ENCODE measurements at regions not wholly inside any gene's neighbourhood (a gene's known extent, or its start where the extent isn't known, plus 50 kb on each side); places are given as distances from the start of the nearest gene placed in this dataset.

DNA sequence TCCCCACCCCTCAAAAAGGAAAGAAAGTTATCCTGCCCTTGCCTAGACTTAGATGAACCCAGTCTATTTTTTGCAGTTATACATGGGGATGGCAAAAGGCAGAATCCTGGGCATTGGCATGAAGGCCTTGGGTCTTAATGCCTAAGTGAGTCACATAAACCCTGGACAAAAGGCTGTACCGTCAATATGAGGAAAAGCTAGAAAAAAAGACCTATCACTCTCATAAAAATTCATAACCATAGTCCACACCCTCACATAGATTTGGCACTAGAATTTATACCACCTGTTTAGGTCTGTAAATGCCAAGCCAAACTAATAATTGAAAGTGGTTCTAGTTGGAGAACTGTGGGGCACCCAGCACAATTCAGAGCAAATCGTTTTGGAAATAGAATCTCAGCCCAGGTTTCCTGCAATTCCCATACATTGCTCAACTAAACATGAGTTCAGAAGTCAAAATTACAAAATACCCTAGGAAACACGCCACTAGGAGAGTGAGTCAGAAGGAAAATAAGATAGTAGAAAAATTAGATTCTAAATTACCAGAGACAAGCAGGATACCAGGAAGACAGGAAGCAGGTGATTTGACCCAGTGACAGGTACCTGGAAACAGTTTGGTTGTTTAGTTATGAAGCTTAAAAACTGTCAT lies 70.4 kb upstream of the FUCA2 start:
- no peaks in the 10 kb centered on the region for H3K27me3 ChIP-seq (ENCODE audit: control insufficient read depth, insufficient read depth, low read length)
- ChIA-PET CTCF (interaction anchor here (3.1 kb wide), 1 partner anchor 431 kb away, joined by 12 read pairs; no protein-coding TSS in a partner anchor), POLR2A (no interaction called here)
- no peaks in the 10 kb centered on the region for H3K36me3 ChIP-seq (ENCODE audit: control insufficient read depth, insufficient read depth, low read length)
- no peak for DNase-seq (ENCODE audit: low read depth)
- no peak overlapping the region for H3K4me3 ChIP-seq (ENCODE audit: low read depth, low read length)
- no peak for TF ChIP-seq CTCF (IDR thresholded peaks at IDR 0.05; ENCODE audit: insufficient read depth, low read depth, low read length)

- Histone ChIP-seq H3K27me3 (ENCODE audit: control insufficient read depth, insufficient read depth, low read length) (no peaks in the 10 kb centered on the region), H3K4me3 (ENCODE audit: low read depth, low read length) (no peak overlapping the region), H3K36me3 (ENCODE audit: control insufficient read depth, insufficient read depth, low read length) (no peaks in the 10 kb centered on the region)
- ChIA-PET POLR2A (no interaction called here), CTCF (interaction anchor here (1.4 to 1.6 kb wide), 3 partner anchors 360 to 446 kb away, joined by 4 to 9 read pairs (median 5); no protein-coding TSS in a partner anchor)
- DNase-seq (ENCODE audit: low read depth), result peak; percentile 55
- no peak for TF ChIP-seq CTCF (IDR thresholded peaks at IDR 0.05; ENCODE audit: insufficient read depth, low read depth, low read length)
Measured at GRCh38 chr6:143579703-143580102, 68.2 kb upstream of the FUCA2 start.

DNA sequence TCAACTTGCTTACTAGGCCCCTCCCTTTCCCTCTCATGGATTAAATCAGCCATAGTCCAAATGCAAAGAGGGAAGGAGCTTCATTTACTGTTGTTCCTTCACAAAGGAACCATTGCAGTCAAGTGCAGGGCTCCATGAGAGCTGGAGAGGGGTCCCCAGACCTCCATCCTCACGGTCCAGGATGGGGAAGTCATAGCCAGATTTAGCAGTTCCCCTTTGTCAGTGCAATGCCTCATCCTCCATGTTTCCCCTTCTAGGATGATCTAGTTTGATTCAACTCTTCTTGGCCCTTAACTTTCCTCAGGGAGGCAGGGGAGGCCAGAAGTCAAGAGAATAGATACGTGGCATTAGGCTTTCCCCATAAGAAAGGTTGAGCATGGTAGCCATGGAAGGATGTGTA lies 66.5 kb upstream of the FUCA2 start:
- H3K36me3 ChIP-seq (ENCODE audit: control insufficient read depth, insufficient read depth, low read length), result no peaks in the 10 kb centered on the region
- no peak for DNase-seq (ENCODE audit: low read depth)
- ChIA-PET CTCF (interaction anchor here (0.6 to 1.5 kb wide), 2 partner anchors 426 to 435 kb away, joined by 5 to 9 read pairs; no protein-coding TSS in a partner anchor), POLR2A (no interaction called here)
- TF ChIP-seq CTCF (IDR thresholded peaks at IDR 0.05; ENCODE audit: insufficient read depth, low read depth, low read length), result no peak
- no peaks in the 10 kb centered on the region for H3K27me3 ChIP-seq (ENCODE audit: control insufficient read depth, insufficient read depth, low read length)
- no peak overlapping the region for H3K4me3 ChIP-seq (ENCODE audit: low read depth, low read length)

- ChIA-PET POLR2A (interaction anchor here (0.6 to 0.8 kb wide), 2 partner anchors 167 to 438 kb away, joined by 3 to 4 read pairs; no protein-coding TSS in a partner anchor), CTCF (interaction anchor here (0.6 to 6.2 kb wide), 34 partner anchors 8 to 457 kb away, joined by 3 to 83 read pairs (median 4); partner anchors contain the start of genes FUCA2, LTV1 and PLAGL1)
- TF ChIP-seq CTCF (IDR thresholded peaks at IDR 0.05; ENCODE audit: insufficient read depth, low read depth, low read length), result no peak
- DNase-seq (ENCODE audit: low read depth), result no peak
- Histone ChIP-seq H3K36me3 (ENCODE audit: control insufficient read depth, insufficient read depth, low read length) (no peaks in the 10 kb centered on the region), H3K27me3 (ENCODE audit: control insufficient read depth, insufficient read depth, low read length) (no peaks in the 10 kb centered on the region), H3K4me3 (ENCODE audit: low read depth, low read length) (no peak overlapping the region)
Measured at GRCh38 chr6:143575901-143576426, 64.4 kb upstream of the FUCA2 start.

DNA sequence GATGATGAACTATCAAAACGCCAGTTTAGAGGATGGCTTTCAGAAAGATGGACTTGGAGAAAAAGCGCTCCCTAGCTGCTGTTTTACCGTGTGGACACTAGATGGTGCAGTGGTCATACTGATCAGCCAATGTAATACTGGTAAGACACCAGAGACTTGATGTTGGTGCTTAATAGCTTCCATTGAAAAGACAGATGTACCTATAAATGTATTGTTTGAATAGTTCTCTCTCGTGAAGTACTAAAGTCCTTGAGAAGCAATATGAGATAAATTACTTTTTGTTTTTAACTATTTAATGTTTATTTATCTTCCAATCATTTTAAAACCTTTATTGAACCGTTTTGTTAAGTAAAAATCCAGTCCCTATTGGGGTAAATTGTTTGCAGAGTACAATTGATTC lies 63.9 kb upstream of the FUCA2 start:
- no peaks in the 10 kb centered on the region for H3K27me3 ChIP-seq (ENCODE audit: control insufficient read depth, insufficient read depth, low read length)
- H3K4me3 ChIP-seq (ENCODE audit: low read depth, low read length), result no peak overlapping the region
- no peaks in the 10 kb centered on the region for H3K36me3 ChIP-seq (ENCODE audit: control insufficient read depth, insufficient read depth, low read length)
- TF ChIP-seq CTCF (IDR thresholded peaks at IDR 0.05; ENCODE audit: insufficient read depth, low read depth, low read length), result peak; percentile 77
- no peak for DNase-seq (ENCODE audit: low read depth)
- CTCF ChIA-PET, result interaction anchor here (0.6 to 6.2 kb wide), 35 partner anchors 9 to 458 kb away, joined by 3 to 83 read pairs (median 4); partner anchors contain the start of genes FUCA2, LTV1 and PLAGL1
- POLR2A ChIA-PET, result interaction anchor here (0.6 to 0.8 kb wide), 2 partner anchors 167 to 438 kb away, joined by 3 to 4 read pairs; no protein-coding TSS in a partner anchor
